ENCODE measurements at regions not wholly inside any gene's neighbourhood (a gene's known extent, or its start where the extent isn't known, plus 50 kb on each side); places are given as distances from the start of the nearest gene placed in this dataset.

- 56% methylated on average over 3 of the region's 3 CpGs for WGBS (ENCODE audit: missing lambda C conversion rate)
- ATAC-seq (no peak), DNase-seq (ENCODE audit: low read depth in 1 of 2, low spot score in 1 of 2) (no peak), FAIRE-seq (no peak)
- TF ChIP-seq BCL3 (IDR thresholded peaks at IDR 0.05) (no peak), HEYL (CRISPR knock-in tag; IDR thresholded peaks at IDR 0.05) (no peak), SMC3 (IDR thresholded peaks at IDR 0.05) (no peak), JUN (IDR thresholded peaks at IDR 0.05) (no peak), HDAC2 (IDR thresholded peaks at IDR 0.05) (no peak), NPAS2 (CRISPR knock-in tag; IDR thresholded peaks at IDR 0.05; ENCODE audit: borderline replicate concordance) (no peak), E2F6 (IDR thresholded peaks at IDR 0.05; ENCODE audit: borderline replicate concordance, low read depth) (no peak), KDM5A (IDR thresholded peaks at IDR 0.05) (no peak), CBX2 (IDR thresholded peaks at IDR 0.05; ENCODE audit: borderline replicate concordance, low read depth) (no peak), ESRRA (IDR thresholded peaks at IDR 0.05; ENCODE audit: borderline replicate concordance, low read length) (no peak), HMGXB4 (CRISPR knock-in tag; IDR thresholded peaks at IDR 0.05; ENCODE audit: borderline replicate concordance) (no peak), RCOR1 (IDR thresholded peaks at IDR 0.05; ENCODE audit: low read depth, low read length) (no peak)
- H3K4me3 ChIP-seq: no peak overlapping the region
- POLR2A ChIA-PET: interaction anchor here (1.1 kb wide), 1 partner anchor 595 kb away, joined by 5 read pairs; the partner anchor contains the start of gene ID2
- peak overlapping the region; percentile 52 for H3K4me2 ChIP-seq
- peaks cover 35% of the 10 kb centered on the region for H3K4me1 ChIP-seq
- H3K9me3 ChIP-seq: no peaks in the 10 kb centered on the region
- CTCF ChIA-PET: interaction anchor here (1.1 kb wide), 1 partner anchor 14 kb away, joined by 4 read pairs; no protein-coding TSS in a partner anchor
- peak overlapping the region; percentile 36 to 41; a peak in 4 of 6 replicates for H3K27ac ChIP-seq
Observed at GRCh38 chr2:8087480-8087840, 594.4 kb upstream of the ID2 start.

- ChIA-PET CTCF (interaction anchor here (1.2 kb wide), 1 partner anchor 96 kb away, joined by 3 read pairs; no protein-coding TSS in a partner anchor), POLR2A (interaction anchor here (0.7 to 0.8 kb wide), 2 partner anchors 590 to 593 kb away, joined by 3 to 4 read pairs; partner anchors contain the start of gene ID2)
- no peak overlapping the region; the same call in 2 of the 3 replicates for H3K4me2 ChIP-seq
- no peak for TF ChIP-seq SMC3 (IDR thresholded peaks at IDR 0.05)
- TF ChIP-seq E2F6 (IDR thresholded peaks at IDR 0.05; ENCODE audit: borderline replicate concordance, low read depth): no peak
- 93% methylated on average over 1 of the region's 1 CpG for WGBS (ENCODE audit: missing lambda C conversion rate)
- H3K27ac ChIP-seq: peak overlapping the region; percentile 21 to 27; a peak in 2 of 6 replicates
- no peak for FAIRE-seq
- no peak for ATAC-seq
- no peak for DNase-seq (ENCODE audit: low read depth in 1 of 2, low spot score in 1 of 2)
- H3K9me3 ChIP-seq: no peaks in the 10 kb centered on the region
- no peak overlapping the region for H3K4me3 ChIP-seq
- H3K4me1 ChIP-seq: peaks cover 35% of the 10 kb centered on the region
Observed at GRCh38 chr2:8088810-8089209, 593.0 kb upstream of the ID2 start.

- ATAC-seq: peak; percentile 57 to 69; a peak in 4 of 6 replicates
Observed at GRCh38 chr2:8089596-8089995, 592.3 kb upstream of the ID2 start.

More at GRCh38 chr2:8089596-8089995, 592.3 kb upstream of the ID2 start:
- H3K9me3 ChIP-seq: no peaks in the 10 kb centered on the region
- no peak for FAIRE-seq
- peaks cover 35% of the 10 kb centered on the region for H3K4me1 ChIP-seq
- TF ChIP-seq FOSL2 (IDR thresholded peaks at IDR 0.05): peak; percentile 50
- no peak; the same call in 1 of the 2 replicates for TF ChIP-seq FOSL2 (CRISPR knock-in tag; IDR thresholded peaks at IDR 0.05)
- peak; percentile 68; the same call in 1 of the 2 replicates for TF ChIP-seq GATA3 (IDR thresholded peaks at IDR 0.05; ENCODE audit: borderline replicate concordance)
- TF ChIP-seq RAD21 (conservative IDR thresholded peaks at IDR 0.05 in 1 of 2, IDR thresholded peaks at IDR 0.05 in 1 of 2): peak in 1 of 2 experiments; percentile 0; a peak in 1 of 5 replicates
- TF ChIP-seq MYC (IDR thresholded peaks at IDR 0.05; ENCODE audit: borderline replicate concordance, low read length): no peak
- TF ChIP-seq JUNB (IDR thresholded peaks at IDR 0.05): peak; percentile 83
- 0 out of 2 replicates have a peak, but pooled peaks have one; percentile 40 for TF ChIP-seq HOXB5 (CRISPR knock-in tag; IDR thresholded peaks at IDR 0.05)
- TF ChIP-seq TP53 (CRISPR knock-in tag; IDR thresholded peaks at IDR 0.05): no peak
- no peak for TF ChIP-seq POLR2A (IDR thresholded peaks at IDR 0.05; ENCODE audit: low read length)
- peak in 1 of 2 experiments; percentile 14; a peak in 1 of 5 replicates for TF ChIP-seq JUN (IDR thresholded peaks at IDR 0.05)
- TF ChIP-seq SMC3 (IDR thresholded peaks at IDR 0.05): peak; percentile 8; the same call in 1 of the 3 replicates
- peak in 1 of 2 experiments; percentile 50; a peak in 1 of 4 replicates for TF ChIP-seq CEBPB (IDR thresholded peaks at IDR 0.05)
- TF ChIP-seq HES2 (IDR thresholded peaks at IDR 0.05): 0 out of 2 replicates have a peak, but pooled peaks have one; percentile 18
- ChIA-PET POLR2A (interaction anchor here (0.7 to 0.8 kb wide), 2 partner anchors 589 to 592 kb away, joined by 3 to 4 read pairs; partner anchors contain the start of gene ID2), CTCF (interaction anchor here (1.6 kb wide), 1 partner anchor 231 kb away, joined by 3 read pairs; no protein-coding TSS in a partner anchor)
- H3K4me3 ChIP-seq: no peak overlapping the region
- 20% methylated on average over 7 of the region's 7 CpGs for WGBS (ENCODE audit: missing lambda C conversion rate)
- H3K4me2 ChIP-seq: peak overlapping the region; percentile 47
- H3K27ac ChIP-seq: peak overlapping the region; percentile 21 to 27; a peak in 2 of 6 replicates
- peak in 1 of 2 experiments; percentile 62 for DNase-seq (ENCODE audit: low read depth in 1 of 2, low spot score in 1 of 2)
